Thyroid gland (tissue), 4 donors: ENCODE measurements at regions not wholly inside any gene's neighbourhood (a gene's known extent, or its start where the extent isn't known, plus 50 kb on each side); places are given as distances from the start of the nearest gene placed in this dataset.

Experiments used
- DNase-seq, 2 donors: peaks; one replicate each; pipeline ENCODE4 v3.0.0-alpha.2; 2019
- H3K27ac ChIP-seq, 3 donors: fragments of 200-600 bp; sonication (generic); 1 replicate in 2 of 3; 2 replicates in 1 of 3; pipeline ENCODE4 v1.5.1; 2016 to 2019; ENCODE audit warnings: mild to moderate bottlenecking in 1 of 3, moderate library complexity in 1 of 3
- H3K27me3 ChIP-seq: fragments of 200-600 bp; sonication (generic); one replicate; pipeline ENCODE4 v1.5.1; 2019
- H3K36me3 ChIP-seq, 2 donors: fragments of 200-600 bp; sonication (generic); one replicate each; pipeline ENCODE4 v1.5.1; 2016 to 2019
- H3K4me1 ChIP-seq, 2 donors: fragments of 200-600 bp; sonication (generic); one replicate each; pipeline ENCODE4 v1.5.1; 2017 to 2019
- H3K4me3 ChIP-seq, 3 donors: fragments of 200-600 bp; sonication (generic); replicated peaks in 1 of 3; 1 replicate in 2 of 3; 2 replicates in 1 of 3; pipeline ENCODE4 v1.5.1; 2016; ENCODE audit warnings: mild to moderate bottlenecking in 1 of 3
- H3K9me3 ChIP-seq: fragments of 200-600 bp; sonication (generic); one replicate; pipeline ENCODE4 v1.5.1; 2017
- POLR2A ChIP-seq, 2 donors: fragments of 450-650 bp; IDR thresholded peaks; one replicate each; pipeline ENCODE4 v1.6.1; 2017; ENCODE audit warnings: antibody characterized with exemption in 2 of 2, mild to moderate bottlenecking in 2 of 2, moderate library complexity in 1 of 2
- WGBS, 2 donors: methylation state at CpG; one replicate each; pipeline ENCODE4 v1.1.5; 2017; 5-methylcytosine and 5-hydroxymethylcytosine counted together
- intact Hi-C: fragments of 100-400 bp; cut with DNase I; formaldehyde crosslinking; loops from one replicate; pipeline ENCODE4 v1.15.1; 2023
- TF ChIP-seq, protein P1 (sequence below), 6 experiments: fragments of 200-600 bp in 3 of 6; fragments of 450-650 bp in 3 of 6; sonication (generic) in 3 of 6; IDR thresholded peaks; one replicate each; pipeline ENCODE4 v1.5.1; 2016 to 2019; ENCODE audit warnings: antibody characterized with exemption in 6 of 6, mild to moderate bottlenecking in 2 of 6, inconsistent platforms in 1 of 6, moderate library complexity in 1 of 6

DNA sequence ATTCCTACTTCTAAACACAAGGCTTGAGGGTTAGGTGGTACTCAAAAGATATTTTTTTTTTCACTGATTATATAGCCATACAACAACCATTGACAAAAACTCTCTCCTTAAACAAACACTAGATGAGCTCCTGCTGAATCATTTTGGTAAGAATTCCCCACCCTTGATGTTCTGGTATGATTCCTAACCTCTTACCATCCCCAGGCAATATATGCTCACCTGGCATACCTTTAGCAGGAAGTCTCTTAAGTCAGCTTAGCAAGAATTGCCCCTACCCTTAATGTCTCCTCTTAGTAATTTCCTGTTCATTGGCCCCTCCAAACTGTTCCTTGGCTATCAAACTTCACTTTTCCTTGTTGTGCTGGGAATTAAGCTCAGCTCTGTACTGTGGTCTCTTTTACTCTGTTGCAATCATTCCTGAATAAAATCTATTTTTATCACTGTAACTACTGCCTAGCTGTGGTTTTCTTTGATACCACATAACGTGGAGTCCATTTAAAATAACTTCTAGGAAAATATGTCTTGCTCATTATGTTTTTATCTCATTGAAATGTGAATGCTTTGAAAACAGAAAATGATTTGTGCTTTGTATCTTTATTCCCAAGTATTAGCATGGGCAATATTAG is 712.6 kb downstream of the SLC16A7 start:
- intact Hi-C loops = no loop called here

DNA sequence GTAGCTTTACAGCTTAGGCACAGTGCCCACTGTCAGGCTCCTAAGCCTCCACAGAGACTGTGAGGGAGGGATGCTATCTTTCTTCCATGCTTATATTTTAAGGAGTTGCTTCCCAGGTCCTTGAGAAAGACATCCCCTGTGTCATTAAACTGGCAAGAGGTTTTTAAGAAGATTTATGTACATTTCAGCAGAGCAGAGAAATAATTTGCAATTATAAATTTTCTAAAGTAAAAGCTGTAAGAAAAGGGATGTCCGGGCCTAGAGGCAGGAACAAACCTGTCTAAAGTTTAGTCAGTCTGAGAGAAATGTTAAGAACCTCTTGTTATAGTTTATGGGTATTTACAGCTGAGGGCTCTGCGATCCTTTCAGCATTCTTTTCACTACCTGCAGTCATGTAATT is 716.1 kb downstream of the SLC16A7 start:
- TF ChIP-seq, protein P1, sequence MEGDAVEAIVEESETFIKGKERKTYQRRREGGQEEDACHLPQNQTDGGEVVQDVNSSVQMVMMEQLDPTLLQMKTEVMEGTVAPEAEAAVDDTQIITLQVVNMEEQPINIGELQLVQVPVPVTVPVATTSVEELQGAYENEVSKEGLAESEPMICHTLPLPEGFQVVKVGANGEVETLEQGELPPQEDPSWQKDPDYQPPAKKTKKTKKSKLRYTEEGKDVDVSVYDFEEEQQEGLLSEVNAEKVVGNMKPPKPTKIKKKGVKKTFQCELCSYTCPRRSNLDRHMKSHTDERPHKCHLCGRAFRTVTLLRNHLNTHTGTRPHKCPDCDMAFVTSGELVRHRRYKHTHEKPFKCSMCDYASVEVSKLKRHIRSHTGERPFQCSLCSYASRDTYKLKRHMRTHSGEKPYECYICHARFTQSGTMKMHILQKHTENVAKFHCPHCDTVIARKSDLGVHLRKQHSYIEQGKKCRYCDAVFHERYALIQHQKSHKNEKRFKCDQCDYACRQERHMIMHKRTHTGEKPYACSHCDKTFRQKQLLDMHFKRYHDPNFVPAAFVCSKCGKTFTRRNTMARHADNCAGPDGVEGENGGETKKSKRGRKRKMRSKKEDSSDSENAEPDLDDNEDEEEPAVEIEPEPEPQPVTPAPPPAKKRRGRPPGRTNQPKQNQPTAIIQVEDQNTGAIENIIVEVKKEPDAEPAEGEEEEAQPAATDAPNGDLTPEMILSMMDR (IDR thresholded peaks at IDR 0.05) = no peak
- no peak for TF ChIP-seq POLR2A (IDR thresholded peaks at IDR 0.05)
- Histone ChIP-seq H3K36me3 (no peaks in the 10 kb centered on the region), H3K27me3 (no peaks in the 10 kb centered on the region), H3K9me3 (no peaks in the 10 kb centered on the region), H3K4me3 (no peak overlapping the region), H3K27ac (no peak overlapping the region), H3K4me1 (no peaks in the 10 kb centered on the region)
- intact Hi-C loops = no loop called here
- no peak for DNase-seq
- WGBS, 2 donors = 43 to 54% methylated on average over 2 of the region's 2 CpGs

More for the DNA sequence above, 712.6 kb downstream of the SLC16A7 start:
- no peak overlapping the region for H3K4me3 ChIP-seq
- H3K27me3 ChIP-seq = no peaks in the 10 kb centered on the region
- H3K27ac ChIP-seq = no peak overlapping the region
- 48 to 65% methylated on average over 1 of the region's 1 CpG for WGBS, 2 donors
- no peaks in the 10 kb centered on the region for H3K4me1 ChIP-seq
- no peak for DNase-seq
- no peaks in the 10 kb centered on the region for H3K9me3 ChIP-seq
- no peaks in the 10 kb centered on the region for H3K36me3 ChIP-seq
- TF ChIP-seq POLR2A (IDR thresholded peaks at IDR 0.05) = no peak
- TF ChIP-seq, protein P1 (IDR thresholded peaks at IDR 0.05) = no peak

DNA sequence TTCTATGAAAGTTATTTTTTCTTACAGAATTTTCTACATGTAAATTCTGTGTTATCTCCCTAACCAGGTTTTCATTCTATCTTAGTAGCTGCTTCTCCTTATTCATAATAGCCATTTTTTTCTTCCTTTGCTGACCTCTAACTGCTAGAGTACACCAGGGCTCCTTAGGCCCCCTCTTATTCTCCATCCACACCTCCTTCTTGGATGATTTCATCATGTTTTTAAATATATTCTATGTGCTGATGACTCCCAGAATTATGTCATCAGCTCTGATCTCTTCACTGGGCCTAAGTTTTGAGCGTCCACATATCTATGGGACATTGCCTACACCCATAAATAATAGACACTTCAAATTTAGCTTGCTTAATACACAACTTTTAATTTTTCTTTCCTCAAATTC is 721.5 kb downstream of the SLC16A7 start:
- no peak for TF ChIP-seq POLR2A (IDR thresholded peaks at IDR 0.05)
- TF ChIP-seq, protein P1 (IDR thresholded peaks at IDR 0.05) = no peak
- no peak overlapping the region for H3K4me3 ChIP-seq
- no peak for DNase-seq
- H3K36me3 ChIP-seq = no peaks in the 10 kb centered on the region
- H3K27ac ChIP-seq = no peak overlapping the region
- no peaks in the 10 kb centered on the region for H3K27me3 ChIP-seq
- no peaks in the 10 kb centered on the region for H3K9me3 ChIP-seq
- intact Hi-C loops = no loop called here
- no peaks in the 10 kb centered on the region for H3K4me1 ChIP-seq
- WGBS, 2 donors = 82 to 97% methylated on average over 1 of the region's 1 CpG

DNA sequence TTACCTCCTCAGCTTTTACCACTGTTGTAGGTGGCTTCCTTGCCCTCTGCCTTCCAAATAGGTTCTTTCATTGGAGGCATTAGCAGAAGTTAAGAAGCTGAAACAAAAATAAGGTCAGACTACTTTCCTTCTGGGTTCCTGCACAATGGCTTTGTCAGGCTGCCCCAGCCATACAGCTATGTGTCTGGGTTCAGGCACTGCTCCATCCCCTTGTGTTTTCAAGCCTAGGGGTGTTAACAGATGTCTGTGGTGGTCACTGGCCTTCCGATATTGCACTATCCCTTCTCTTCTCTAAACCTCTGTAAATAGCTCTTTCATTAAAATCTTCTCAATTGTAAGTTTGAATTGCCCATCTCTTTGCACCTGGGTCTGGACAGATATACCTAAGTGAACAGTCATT is 728.9 kb downstream of the SLC16A7 start:
- Histone ChIP-seq H3K27me3 (no peaks in the 10 kb centered on the region), H3K4me1 (no peaks in the 10 kb centered on the region), H3K36me3 (no peaks in the 10 kb centered on the region), H3K27ac (no peak overlapping the region), H3K9me3 (no peaks in the 10 kb centered on the region), H3K4me3 (no peak overlapping the region)
- TF ChIP-seq, protein P1 (IDR thresholded peaks at IDR 0.05) = no peak
- TF ChIP-seq POLR2A (IDR thresholded peaks at IDR 0.05) = no peak
- intact Hi-C loops = no loop called here
- DNase-seq = no peak
- whole genome bisulfite sequencing, 2 donors = 93 to 94% methylated on average over 1 of the region's 1 CpG

DNA sequence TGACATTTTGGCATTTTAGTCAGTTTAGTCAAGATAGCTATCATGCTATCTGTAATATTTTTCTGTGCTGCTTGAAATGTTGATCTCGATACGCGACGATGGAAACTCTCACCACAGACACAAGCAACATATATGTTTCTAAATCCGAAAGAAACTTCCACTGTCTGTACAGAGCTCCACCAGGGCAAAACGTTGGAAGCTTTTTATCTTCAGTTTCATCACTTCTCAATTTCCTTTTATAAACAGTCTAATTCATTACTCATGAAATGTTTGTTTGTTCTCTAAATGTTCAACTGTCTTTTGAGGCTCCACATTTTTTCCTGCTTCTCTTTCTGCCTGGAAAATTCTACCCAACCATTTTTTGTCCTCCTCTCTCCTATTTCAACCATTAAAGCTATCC is 737.6 kb downstream of the SLC16A7 start:
- Histone ChIP-seq H3K4me1 (no peaks in the 10 kb centered on the region), H3K4me3 (no peak overlapping the region), H3K27ac (no peak overlapping the region), H3K27me3 (no peaks in the 10 kb centered on the region), H3K36me3 (no peaks in the 10 kb centered on the region), H3K9me3 (no peaks in the 10 kb centered on the region)
- intact Hi-C loops = no loop called here
- 64 to 76% methylated on average over 6 of the region's 6 CpGs for WGBS, 2 donors
- no peak for DNase-seq
- no peak for TF ChIP-seq POLR2A (IDR thresholded peaks at IDR 0.05)
- TF ChIP-seq, protein P1 (IDR thresholded peaks at IDR 0.05) = no peak
